Activated CD4-positive, alpha-beta T cell treated with anti-CD3 and anti-CD28 coated beads, Interleukin-2, Interleukin-6, amounts not matched to agents 100 ng/mL and 50 ng/mL, durations not matched to agents 16 hours and 8 hours (primary cell): ENCODE measurements at regions not wholly inside any gene's neighbourhood (a gene's known extent, or its start where the extent isn't known, plus 50 kb on each side); places are given as distances from the start of the nearest gene placed in this dataset.
"Not testable (repeated sequence)": the region's sequence is repeated elsewhere in the genome, so short reads cannot be mapped to it uniquely, and the experiment has no call there.

ENCODE experiments used
- DNase-seq: peaks from one replicate; pipeline ENCODE4 v3.0.0-alpha.2; 2020

- no peak for DNase-seq
Observed at GRCh38 chr13:62510906-62511655, 1095.4 kb upstream of the PCDH20 start.

- DNase-seq, result no peak
Observed at GRCh38 chr13:62502588-62502987, 1086.9 kb upstream of the PCDH20 start.

DNA sequence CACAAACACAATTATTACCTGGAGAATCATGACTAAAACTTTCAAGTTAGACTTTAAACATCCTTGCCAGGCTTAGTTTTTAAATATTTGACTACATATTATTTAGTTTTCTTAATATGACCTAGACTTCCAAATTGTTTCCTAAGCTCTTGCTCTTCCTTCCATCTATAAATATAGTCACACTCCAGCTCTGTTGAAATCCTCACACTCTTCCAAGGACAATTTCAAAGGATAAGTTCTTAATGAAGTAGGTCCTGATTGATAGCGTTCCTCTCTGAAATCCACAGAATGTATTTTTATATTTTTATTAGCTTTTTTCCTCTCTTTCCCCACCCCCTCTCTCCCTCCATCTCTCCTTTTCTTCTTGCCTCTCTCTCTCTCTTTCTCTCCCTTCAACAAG is 1074.1 kb upstream of the PCDH20 start:
- no peak for DNase-seq

DNA sequence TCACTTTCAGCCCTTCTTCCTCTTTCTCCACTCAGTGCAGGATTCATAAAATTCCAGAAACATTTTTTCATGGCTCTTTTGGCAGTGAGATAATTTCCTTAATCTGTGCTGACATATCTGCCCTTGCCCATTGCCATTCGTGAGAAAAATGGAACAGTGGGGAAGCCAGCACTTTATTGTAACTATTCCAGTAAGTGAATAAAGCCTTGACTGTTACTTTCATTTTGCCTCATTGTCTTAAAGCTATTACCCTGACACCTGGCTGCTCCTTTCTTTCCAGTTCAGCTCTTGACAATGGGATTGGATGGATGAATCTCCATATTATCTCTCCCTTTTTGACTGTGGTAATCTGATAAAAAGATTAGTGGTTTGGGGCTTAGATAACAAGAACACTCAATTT is 1068.1 kb upstream of the PCDH20 start:
- no peak for DNase-seq

DNA sequence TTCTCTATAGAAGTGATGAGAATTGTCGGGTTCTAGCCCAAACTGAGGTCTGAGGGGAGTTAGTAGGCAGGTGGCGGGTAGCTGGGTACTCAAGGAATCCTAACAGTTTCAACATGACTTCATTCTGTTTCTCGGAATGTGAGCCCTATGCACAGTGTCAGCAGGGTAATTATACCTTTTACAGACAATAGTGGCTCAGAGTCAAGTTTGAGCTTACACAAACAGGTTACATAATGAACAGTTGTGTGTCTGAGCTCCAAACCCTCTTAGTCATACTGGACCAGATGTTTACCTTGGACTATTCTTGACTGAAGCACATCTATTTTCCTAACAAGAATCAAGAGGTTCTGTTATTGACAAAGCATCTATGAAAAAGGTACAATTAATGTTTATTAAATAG is 1066.7 kb upstream of the PCDH20 start:
- no peak for DNase-seq

DNA sequence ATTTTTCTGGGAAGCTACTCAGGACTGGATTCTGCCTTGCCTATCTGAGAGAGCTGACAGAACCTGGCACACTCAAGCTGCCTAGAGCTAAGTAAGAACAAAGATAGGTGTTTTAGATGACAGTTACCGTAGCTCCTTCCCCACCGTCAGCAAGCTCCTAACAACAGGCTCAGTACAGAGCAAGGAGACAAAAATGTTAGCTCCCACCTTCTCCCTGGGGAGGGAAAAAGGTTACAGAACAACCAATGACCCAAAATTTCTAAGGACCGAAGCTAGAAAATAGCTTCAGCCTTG is 1058.2 kb upstream of the PCDH20 start:
- DNase-seq, result no peak

GRCh38 chr13:62473190-62473943 is 1057.7 kb upstream of the PCDH20 start:
- no peak for DNase-seq

GRCh38 chr13:62453761-62454160 is 1038.1 kb upstream of the PCDH20 start:
- DNase-seq, result no peak

GRCh38 chr13:62450759-62451158 is 1035.1 kb upstream of the PCDH20 start:
- no peak for DNase-seq

DNA sequence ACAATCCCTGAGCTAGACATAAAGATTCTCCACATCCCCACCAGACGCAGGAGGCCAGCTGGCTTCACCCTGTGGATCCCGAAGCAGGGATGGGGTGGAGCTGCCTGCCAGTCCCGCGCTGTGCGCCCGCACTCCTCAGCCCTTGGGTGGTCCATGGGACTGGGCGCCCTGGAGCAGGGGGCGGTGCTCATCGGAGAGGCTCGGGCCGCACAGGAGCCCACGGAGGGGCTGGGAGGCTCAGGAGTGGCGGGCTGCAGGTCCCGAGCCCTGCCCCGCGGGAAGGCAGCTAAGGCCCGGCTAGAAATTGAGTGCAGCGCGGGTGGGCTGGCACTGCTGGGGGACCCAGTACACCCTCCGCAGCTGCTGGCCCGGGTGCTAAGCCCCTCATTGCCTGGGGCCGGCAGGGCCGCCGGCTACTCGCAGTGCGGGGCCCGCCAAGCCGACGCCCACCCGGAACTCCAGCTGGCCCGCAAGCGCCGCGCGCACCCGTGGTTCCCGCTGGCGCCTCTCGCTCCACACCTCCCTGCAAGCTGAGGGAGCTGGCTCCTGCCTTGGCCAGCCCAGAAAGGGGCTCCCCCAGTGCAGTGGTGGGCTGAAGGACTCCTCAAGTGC is 1032.2 kb upstream of the PCDH20 start:
- not testable (repeated sequence) for DNase-seq

- no peak for DNase-seq
Observed at GRCh38 chr13:62444805-62445204, 1029.2 kb upstream of the PCDH20 start.

DNA sequence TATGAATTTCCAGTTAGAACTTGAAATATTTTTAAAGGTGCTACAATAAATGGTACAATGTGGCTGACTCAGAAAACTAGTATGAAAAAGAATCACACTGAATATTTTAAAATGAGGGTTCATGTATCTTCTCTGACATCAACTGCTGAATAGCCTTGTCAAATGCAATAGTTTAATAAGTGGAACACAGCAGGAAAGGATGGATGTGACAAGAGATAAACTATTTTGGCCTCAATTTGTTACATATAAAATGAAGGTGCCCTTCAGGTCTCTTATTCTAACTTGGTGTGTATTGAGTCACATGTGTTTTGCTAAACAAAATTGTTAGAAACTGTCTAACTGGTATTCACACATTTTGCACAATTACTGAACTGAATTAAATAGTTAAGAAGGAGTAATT is 1018.4 kb upstream of the PCDH20 start:
- no peak for DNase-seq

- no peak for DNase-seq
Observed at GRCh38 chr13:62433660-62434059, 1018.0 kb upstream of the PCDH20 start.

DNA sequence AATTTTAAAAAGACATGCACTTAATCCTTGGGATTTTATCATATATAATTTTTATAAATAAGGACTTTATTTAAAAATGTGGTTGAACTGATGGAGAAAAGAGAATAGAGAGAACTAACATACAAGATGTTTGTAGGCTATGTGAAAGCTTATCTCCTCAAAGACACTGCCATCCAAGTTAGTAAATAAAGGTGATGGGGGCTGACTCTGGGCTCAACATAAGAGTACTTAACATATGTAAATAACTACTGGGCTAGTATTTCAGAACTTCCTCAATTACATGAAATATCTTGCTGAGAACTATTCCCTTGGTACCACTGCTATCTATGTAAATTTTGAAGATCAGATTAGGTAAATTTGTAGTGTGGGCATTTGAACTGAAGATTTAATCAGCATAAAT is 1017.3 kb upstream of the PCDH20 start:
- DNase-seq, result no peak

- DNase-seq, result no peak
Observed at GRCh38 chr13:62432295-62432694, 1016.6 kb upstream of the PCDH20 start.

GRCh38 chr13:62431852-62432251 is 1016.2 kb upstream of the PCDH20 start:
- DNase-seq, result no peak

GRCh38 chr13:62418872-62419271 is 1003.2 kb upstream of the PCDH20 start:
- DNase-seq, result no peak

DNA sequence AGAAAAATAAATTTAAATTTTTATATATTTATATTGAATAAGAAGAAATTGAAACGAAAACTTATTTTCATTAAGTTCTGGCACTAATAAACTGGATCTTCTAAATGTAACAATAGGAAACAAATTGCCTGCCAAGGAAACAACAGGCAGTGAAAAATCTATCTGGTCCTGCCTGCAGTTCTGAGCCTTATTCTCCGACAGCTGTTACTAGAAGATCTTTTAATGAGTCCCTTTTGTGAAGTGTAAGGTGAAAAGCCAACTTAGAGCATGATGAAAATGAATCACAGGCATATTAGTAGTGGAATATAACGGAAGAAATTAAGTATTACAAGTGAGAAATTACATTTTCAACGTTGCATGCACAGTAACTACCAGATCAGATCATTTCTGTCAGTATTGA is 1002.7 kb upstream of the PCDH20 start:
- DNase-seq, result no peak

- no peak for DNase-seq
Observed at GRCh38 chr13:62407871-62408270, 992.2 kb upstream of the PCDH20 start.

DNA sequence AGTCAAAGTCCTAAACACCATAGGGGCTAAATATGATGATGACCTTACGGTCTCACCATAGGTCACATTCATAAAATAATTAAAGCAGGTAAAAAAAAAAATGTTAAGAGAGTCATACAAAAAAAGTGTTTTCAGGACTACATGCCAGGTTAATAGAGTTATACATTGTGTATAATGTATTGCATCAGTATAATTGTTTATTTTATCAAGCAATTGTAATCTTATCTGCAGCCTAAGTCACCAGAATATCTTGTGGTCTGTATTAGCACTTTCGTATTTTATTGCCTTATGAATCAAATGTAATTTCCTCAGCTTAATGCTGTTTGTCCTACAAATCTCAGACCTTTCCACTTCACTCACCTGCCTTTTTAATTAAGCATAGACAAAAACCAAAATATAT is 972.9 kb upstream of the PCDH20 start:
- DNase-seq, result no peak

DNA sequence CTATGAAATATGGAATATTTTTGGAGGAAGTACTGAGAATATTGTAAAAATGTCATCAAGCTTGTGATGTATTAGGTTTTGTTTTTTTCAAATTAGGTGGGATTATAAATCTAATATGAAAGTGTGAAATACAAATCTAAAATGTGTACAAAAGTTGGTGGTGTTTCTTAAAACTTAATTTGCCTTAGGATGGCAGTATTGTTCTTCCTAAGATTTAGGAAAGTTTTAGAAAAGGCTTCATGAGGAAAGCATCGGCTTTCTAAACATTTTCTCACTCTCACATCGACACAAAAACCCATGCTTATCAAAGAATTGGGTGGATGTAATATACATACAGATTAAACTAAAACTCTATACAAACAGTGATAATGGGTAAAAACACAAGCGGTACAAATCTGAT is 972.0 kb upstream of the PCDH20 start:
- no peak for DNase-seq

DNA sequence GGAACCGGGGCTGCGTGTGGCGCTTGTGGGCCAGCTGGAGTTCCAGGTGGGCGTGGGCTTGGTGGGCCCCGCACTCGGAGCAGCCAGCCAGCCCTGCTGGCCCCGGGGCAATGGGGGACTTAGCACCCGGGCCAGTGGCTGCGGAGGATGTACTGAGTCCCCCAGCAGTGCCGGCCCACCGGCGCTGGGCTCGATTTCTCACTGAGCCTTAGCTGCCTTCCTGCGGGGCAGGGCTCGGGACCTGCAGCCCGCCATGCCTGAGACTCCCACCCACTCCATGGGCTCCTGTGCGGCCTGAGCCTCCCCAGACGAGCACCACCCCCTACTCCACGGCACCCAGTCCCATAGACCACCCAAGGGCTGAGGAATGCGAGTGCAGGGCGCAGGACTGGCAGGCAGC is 963.6 kb upstream of the PCDH20 start:
- DNase-seq, result not testable (repeated sequence)

DNA sequence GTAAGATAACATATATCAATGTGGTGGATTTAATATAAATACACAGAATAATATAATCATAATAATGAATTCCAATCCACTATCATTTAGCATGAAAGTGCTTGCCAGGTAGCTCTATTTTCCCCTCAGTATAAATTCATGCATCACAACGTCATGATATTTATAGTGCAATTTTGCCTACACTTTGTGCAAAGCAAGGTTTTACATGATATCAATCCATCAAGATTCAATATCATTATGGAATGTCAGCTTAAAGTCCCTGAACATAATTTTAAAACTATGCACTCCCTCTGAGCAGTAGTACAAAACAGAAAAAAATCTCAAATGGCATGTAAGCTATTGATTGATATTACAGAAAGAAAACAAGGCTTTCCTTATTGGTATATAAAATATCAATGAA is 962.2 kb upstream of the PCDH20 start:
- DNase-seq, result no peak

DNA sequence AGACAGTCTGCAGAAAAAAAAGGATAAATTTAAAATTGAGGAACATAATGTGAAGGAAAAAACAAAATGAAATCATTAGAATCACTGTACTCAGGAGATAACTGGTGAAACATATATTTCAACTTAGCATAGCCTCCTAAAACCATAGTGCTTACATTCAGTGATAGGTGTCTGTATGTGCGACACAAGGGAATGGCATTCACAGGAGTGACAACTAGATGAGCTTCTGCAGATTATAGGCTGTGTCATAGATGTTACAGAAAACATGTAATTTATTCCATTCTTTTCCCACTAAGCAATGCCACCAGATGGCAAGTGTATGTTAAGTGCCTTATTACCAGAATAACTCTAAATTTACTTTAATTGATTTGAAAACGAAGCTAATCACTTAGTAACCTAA is 960.0 kb upstream of the PCDH20 start:
- no peak for DNase-seq
